DND-41 (cell line): ENCODE measurements at regions not wholly inside any gene's neighbourhood (a gene's known extent, or its start where the extent isn't known, plus 50 kb on each side); places are given as distances from the start of the nearest gene placed in this dataset.
"Not testable (repeated sequence)": the region's sequence is repeated elsewhere in the genome, so short reads cannot be mapped to it uniquely, and the experiment has no call there.

Source experiments
- ATAC-seq: fragments of 200-7000 bp; cut with Tn5 transposase; 3 replicates; pipeline ENCODE4 v1.9.1; 2021; ENCODE audit warnings: low read depth; ENCODE audit not compliant: insufficient read depth
- DNase-seq: peaks from one replicate; pipeline ENCODE4 v3.0.0-alpha.2; 2020
- H2AFZ ChIP-seq: 2 replicates; pipeline ENCODE4 v1.6.0; 2012; ENCODE audit warnings: low read depth, low read length
- H3K27ac ChIP-seq: 2 replicates; pipeline ENCODE4 v1.5.1; 2012; ENCODE audit warnings: low read length, inconsistent platforms
- H3K27me3 ChIP-seq: fragments of 200-600 bp; sonication (generic); 2 replicates; pipeline ENCODE4 v1.6.0; 2012; ENCODE audit warnings: low read length, mild to moderate bottlenecking, inconsistent platforms; ENCODE audit not compliant: insufficient read depth, poor library complexity
- H3K36me3 ChIP-seq: 2 replicates; pipeline ENCODE4 v1.5.1; 2012; ENCODE audit warnings: low read length, inconsistent platforms; ENCODE audit not compliant: insufficient read depth
- H3K4me1 ChIP-seq: 2 replicates; pipeline ENCODE4 v1.5.1; 2012; ENCODE audit warnings: mild to moderate bottlenecking, low read length; ENCODE audit not compliant: insufficient read depth
- H3K4me2 ChIP-seq: 2 replicates; pipeline ENCODE4 v1.6.0; 2012; ENCODE audit warnings: mild to moderate bottlenecking, moderate library complexity, low read length, inconsistent platforms; ENCODE audit not compliant: insufficient read depth
- H3K4me3 ChIP-seq, 2 experiments: fragments of 200-600 bp in 1 of 2; shearing (Covaris generic) in 1 of 2; 2 replicates each; pipeline ENCODE4 v1.5.1; 2012 to 2016; ENCODE audit warnings: inconsistent platforms in 2 of 2, low read length in 2 of 2, mild to moderate bottlenecking in 2 of 2, low read depth in 1 of 2, moderate library complexity in 1 of 2
- H3K79me2 ChIP-seq: 2 replicates; pipeline ENCODE4 v1.6.0; 2012; ENCODE audit warnings: low read length, inconsistent platforms; ENCODE audit not compliant: insufficient read depth
- H3K9ac ChIP-seq: 2 replicates; pipeline ENCODE4 v1.6.0; 2012; ENCODE audit warnings: low read depth, mild to moderate bottlenecking, inconsistent platforms, low read length, moderate library complexity
- H3K9me3 ChIP-seq: 2 replicates; pipeline ENCODE4 v1.5.1; 2012; ENCODE audit warnings: low read length, moderate library complexity, mild to moderate bottlenecking, inconsistent platforms; ENCODE audit not compliant: insufficient read depth, severe bottlenecking
- H4K20me1 ChIP-seq: 2 replicates; pipeline ENCODE4 v1.6.0; 2012; ENCODE audit warnings: low read length; ENCODE audit not compliant: insufficient read depth
- EZH2 ChIP-seq: IDR thresholded peaks from 3 replicates; pipeline ENCODE4 v1.6.1; 2012; ENCODE audit warnings: borderline replicate concordance, low read depth, mild to moderate bottlenecking, moderate library complexity, low read length, inconsistent platforms; ENCODE audit not compliant: severe bottlenecking
- TF ChIP-seq, protein P1 (sequence below): IDR thresholded peaks from 2 replicates; pipeline ENCODE4 v1.5.1; 2012; ENCODE audit warnings: borderline replicate concordance, low read length, moderate library complexity, mild to moderate bottlenecking; ENCODE audit not compliant: poor library complexity, severe bottlenecking; ENCODE audit errors: extremely low read depth

DNA sequence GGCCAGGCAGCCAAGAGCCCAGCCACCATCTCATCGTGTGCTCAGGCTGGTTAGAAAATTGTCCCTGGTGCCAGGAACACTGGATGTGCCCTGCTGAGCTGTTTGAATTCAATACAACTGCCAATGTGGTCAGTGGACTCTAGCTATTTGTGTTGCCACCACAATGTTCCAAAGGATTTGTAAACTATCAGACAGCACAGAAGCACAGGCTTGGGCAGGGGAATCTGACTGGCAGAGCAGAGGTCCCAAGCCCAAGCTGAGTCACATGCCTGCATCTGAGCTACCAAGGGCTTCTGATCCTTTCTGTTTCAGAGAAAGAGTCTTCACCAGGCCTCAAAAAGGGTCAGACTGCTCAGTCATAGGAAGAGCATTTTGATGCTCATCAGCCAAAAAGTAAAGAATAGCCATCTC lies 232.1 kb upstream of the SEMA3C start:
- H3K4me2 ChIP-seq: no peak overlapping the region
- H4K20me1 ChIP-seq: no peaks in the 10 kb centered on the region
- no peak overlapping the region for H3K9ac ChIP-seq
- H3K4me3 ChIP-seq: no peak overlapping the region
- no peak for TF ChIP-seq EZH2
- TF ChIP-seq, protein P1, sequence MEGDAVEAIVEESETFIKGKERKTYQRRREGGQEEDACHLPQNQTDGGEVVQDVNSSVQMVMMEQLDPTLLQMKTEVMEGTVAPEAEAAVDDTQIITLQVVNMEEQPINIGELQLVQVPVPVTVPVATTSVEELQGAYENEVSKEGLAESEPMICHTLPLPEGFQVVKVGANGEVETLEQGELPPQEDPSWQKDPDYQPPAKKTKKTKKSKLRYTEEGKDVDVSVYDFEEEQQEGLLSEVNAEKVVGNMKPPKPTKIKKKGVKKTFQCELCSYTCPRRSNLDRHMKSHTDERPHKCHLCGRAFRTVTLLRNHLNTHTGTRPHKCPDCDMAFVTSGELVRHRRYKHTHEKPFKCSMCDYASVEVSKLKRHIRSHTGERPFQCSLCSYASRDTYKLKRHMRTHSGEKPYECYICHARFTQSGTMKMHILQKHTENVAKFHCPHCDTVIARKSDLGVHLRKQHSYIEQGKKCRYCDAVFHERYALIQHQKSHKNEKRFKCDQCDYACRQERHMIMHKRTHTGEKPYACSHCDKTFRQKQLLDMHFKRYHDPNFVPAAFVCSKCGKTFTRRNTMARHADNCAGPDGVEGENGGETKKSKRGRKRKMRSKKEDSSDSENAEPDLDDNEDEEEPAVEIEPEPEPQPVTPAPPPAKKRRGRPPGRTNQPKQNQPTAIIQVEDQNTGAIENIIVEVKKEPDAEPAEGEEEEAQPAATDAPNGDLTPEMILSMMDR: no peak
- no peak overlapping the region for H2AFZ ChIP-seq
- ATAC-seq: no peak
- H3K79me2 ChIP-seq: no peaks in the 10 kb centered on the region
- H3K9me3 ChIP-seq: no peaks in the 10 kb centered on the region
- H3K4me1 ChIP-seq: no peaks in the 10 kb centered on the region
- no peaks in the 10 kb centered on the region for H3K27me3 ChIP-seq
- no peaks in the 10 kb centered on the region for H3K36me3 ChIP-seq
- no peak overlapping the region for H3K27ac ChIP-seq
- no peak for DNase-seq

DNA sequence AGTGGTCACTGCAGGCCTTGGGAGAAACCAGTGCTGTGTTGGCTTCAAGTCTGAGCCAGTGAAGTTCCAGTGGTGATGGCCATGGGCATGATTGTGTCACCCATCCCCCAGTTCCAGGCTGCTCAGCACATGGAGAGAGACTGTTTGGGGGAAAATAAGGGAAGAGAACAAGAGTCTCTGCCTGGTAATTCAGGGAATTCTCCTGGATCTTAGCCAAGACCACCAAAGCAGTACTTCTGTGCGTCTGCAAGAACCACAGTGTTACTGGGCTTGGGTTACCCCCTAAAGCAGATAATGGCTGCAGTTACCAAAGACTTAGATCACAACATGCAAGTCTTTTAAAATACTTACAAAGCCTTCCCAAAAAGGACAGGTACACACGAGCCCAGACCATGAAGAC lies 225.0 kb upstream of the SEMA3C start:
- no peak for TF ChIP-seq EZH2
- TF ChIP-seq, protein P1: no peak
- no peak overlapping the region for H2AFZ ChIP-seq
- no peak for ATAC-seq
- H3K36me3 ChIP-seq: no peaks in the 10 kb centered on the region
- H3K9me3 ChIP-seq: no peaks in the 10 kb centered on the region
- no peak overlapping the region for H3K27ac ChIP-seq
- H3K4me1 ChIP-seq: no peaks in the 10 kb centered on the region
- no peaks in the 10 kb centered on the region for H3K27me3 ChIP-seq
- H3K9ac ChIP-seq: no peak overlapping the region
- no peaks in the 10 kb centered on the region for H4K20me1 ChIP-seq
- no peak overlapping the region for H3K4me2 ChIP-seq
- no peak overlapping the region for H3K4me3 ChIP-seq
- DNase-seq: no peak
- no peaks in the 10 kb centered on the region for H3K79me2 ChIP-seq

GRCh38 chr7:81141257-81142205 lies 222.7 kb upstream of the SEMA3C start:
- not testable (repeated sequence) for H3K9me3 ChIP-seq, H3K27me3 ChIP-seq, H3K9ac ChIP-seq, DNase-seq, H3K4me2 ChIP-seq, H3K79me2 ChIP-seq, ATAC-seq, H3K4me1 ChIP-seq, H4K20me1 ChIP-seq, H3K4me3 ChIP-seq, H3K27ac ChIP-seq, H2AFZ ChIP-seq, H3K36me3 ChIP-seq

DNA sequence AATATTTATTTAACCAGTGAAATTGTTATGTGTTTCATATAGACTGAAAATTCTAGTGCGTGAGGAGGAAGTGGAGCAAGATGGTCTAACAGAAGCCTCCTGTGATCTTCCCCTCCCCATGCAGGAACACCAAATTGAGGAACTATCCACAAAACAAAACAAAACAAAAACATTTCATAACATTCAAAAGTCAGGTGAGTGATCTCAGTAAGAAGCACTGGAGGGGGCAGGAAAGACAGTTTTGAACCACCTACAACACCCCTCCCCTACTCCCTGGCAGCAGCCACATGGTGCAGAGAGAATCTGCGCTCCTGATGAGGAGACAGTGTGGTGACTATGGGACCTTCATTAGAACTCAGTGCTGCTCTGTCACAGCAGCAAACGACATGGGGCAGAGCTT lies 221.9 kb upstream of the SEMA3C start:
- H3K4me2 ChIP-seq: no peak overlapping the region
- TF ChIP-seq, protein P1: no peak
- no peak for TF ChIP-seq EZH2
- no peaks in the 10 kb centered on the region for H4K20me1 ChIP-seq
- no peak overlapping the region for H3K9ac ChIP-seq
- no peaks in the 10 kb centered on the region for H3K4me1 ChIP-seq
- ATAC-seq (no peak), DNase-seq (no peak)
- no peaks in the 10 kb centered on the region for H3K27me3 ChIP-seq
- H3K36me3 ChIP-seq: no peaks in the 10 kb centered on the region
- H2AFZ ChIP-seq: no peak overlapping the region
- H3K4me3 ChIP-seq: no peak overlapping the region
- H3K79me2 ChIP-seq: no peaks in the 10 kb centered on the region
- no peak overlapping the region for H3K27ac ChIP-seq
- no peaks in the 10 kb centered on the region for H3K9me3 ChIP-seq
